Trophoblast cell (in vitro differentiated cells and primary cell): ENCODE measurements at regions not wholly inside any gene's neighbourhood (a gene's known extent, or its start where the extent isn't known, plus 50 kb on each side); places are given as distances from the start of the nearest gene placed in this dataset.

Experiments
- DNase-seq, 2 donors: peaks; one replicate each; pipeline ENCODE4 v3.0.0-alpha.2; 2016
- H2AFZ ChIP-seq: 2 replicates; pipeline ENCODE4 v1.6.1; 2013; ENCODE audit warnings: low read length, moderate library complexity, mild to moderate bottlenecking; ENCODE audit not compliant: insufficient read depth, poor library complexity
- H2AK5ac ChIP-seq: 2 replicates; pipeline ENCODE4 v1.6.1; 2013; ENCODE audit warnings: mild to moderate bottlenecking, low read length
- H2BK120ac ChIP-seq: 2 replicates; pipeline ENCODE4 v1.6.1; 2013; ENCODE audit warnings: low read length, mild to moderate bottlenecking, moderate library complexity; ENCODE audit not compliant: insufficient read depth, poor library complexity
- H2BK12ac ChIP-seq: 2 replicates; pipeline ENCODE4 v1.6.1; 2013; ENCODE audit warnings: mild to moderate bottlenecking, low read length, moderate library complexity
- H2BK5ac ChIP-seq: 2 replicates; pipeline ENCODE4 v1.6.1; 2013; ENCODE audit warnings: low read length, low read depth, moderate library complexity, mild to moderate bottlenecking; ENCODE audit not compliant: poor library complexity
- H3K14ac ChIP-seq: 2 replicates; pipeline ENCODE4 v1.6.1; 2013; ENCODE audit warnings: mild to moderate bottlenecking, low read length
- H3K18ac ChIP-seq: 2 replicates; pipeline ENCODE4 v1.6.1; 2013; ENCODE audit warnings: mild to moderate bottlenecking, low read length
- H3K23ac ChIP-seq: 2 replicates; pipeline ENCODE4 v1.6.1; 2013; ENCODE audit warnings: low read length
- H3K27ac ChIP-seq: 2 replicates; pipeline ENCODE4 v1.5.1; 2013; ENCODE audit warnings: low read depth, mild to moderate bottlenecking, inconsistent platforms, low read length, moderate library complexity
- H3K27me3 ChIP-seq: 2 replicates; pipeline ENCODE4 v1.6.1; 2013; ENCODE audit warnings: inconsistent platforms, mild to moderate bottlenecking, low read length, moderate library complexity; ENCODE audit not compliant: insufficient read depth
- H3K36me3 ChIP-seq, 2 experiments: 1 replicate in 1 of 2; 2 replicates in 1 of 2; pipeline ENCODE4 v1.6.1; 2013; ENCODE audit warnings: low read length in 2 of 2, mild to moderate bottlenecking in 2 of 2, moderate library complexity in 1 of 2; ENCODE audit not compliant: insufficient read depth in 2 of 2, control insufficient read depth in 1 of 2
- H3K4ac ChIP-seq: 2 replicates; pipeline ENCODE4 v1.6.1; 2013; ENCODE audit warnings: low read depth, mild to moderate bottlenecking, low read length, moderate library complexity
- H3K4me1 ChIP-seq, 2 experiments: 1 replicate in 1 of 2; 2 replicates in 1 of 2; pipeline ENCODE4 v1.6.1; 2013; ENCODE audit warnings: low read length in 2 of 2, mild to moderate bottlenecking in 2 of 2, moderate library complexity in 1 of 2; ENCODE audit not compliant: insufficient read depth in 2 of 2, control insufficient read depth in 1 of 2
- H3K4me2 ChIP-seq: 2 replicates; pipeline ENCODE4 v1.6.1; 2013; ENCODE audit warnings: inconsistent platforms, mild to moderate bottlenecking, low read length, moderate library complexity
- H3K4me3 ChIP-seq: 2 replicates; pipeline ENCODE4 v1.5.1; 2013; ENCODE audit warnings: mild to moderate bottlenecking, low read depth, low read length, inconsistent platforms
- H3K79me1 ChIP-seq: one replicate; pipeline ENCODE4 v1.6.1; 2013; ENCODE audit warnings: low read length
- H3K79me2 ChIP-seq: 2 replicates; pipeline ENCODE4 v1.6.1; 2013; ENCODE audit warnings: low read length, mild to moderate bottlenecking; ENCODE audit not compliant: control insufficient read depth, insufficient read depth, poor library complexity
- H3K9ac ChIP-seq: 2 replicates; pipeline ENCODE4 v1.6.1; 2013; ENCODE audit warnings: mild to moderate bottlenecking, low read length
- H3K9me3 ChIP-seq: 2 replicates; pipeline ENCODE4 v1.6.1; 2013; ENCODE audit warnings: low read depth, mild to moderate bottlenecking, control low read depth, inconsistent platforms, low read length; ENCODE audit not compliant: insufficient read depth
- H4K12ac ChIP-seq: 2 replicates; pipeline ENCODE4 v1.6.1; 2013; ENCODE audit warnings: low read depth, mild to moderate bottlenecking, low read length, moderate library complexity
- H4K8ac ChIP-seq: 2 replicates; pipeline ENCODE4 v1.6.1; 2013; ENCODE audit warnings: low read depth, mild to moderate bottlenecking, low read length, moderate library complexity
- H4K91ac ChIP-seq: one replicate; pipeline ENCODE4 v1.6.1; 2013; ENCODE audit warnings: low read depth, mild to moderate bottlenecking, low read length, moderate library complexity
- WGBS: extraction: QIAGEN DNeasy Blood & Tissue Kit; methylation state at CpG from one replicate; pipeline ENCODE4 v1.1.7; 2013; ENCODE audit warnings: missing lambda C conversion rate; ENCODE audit not compliant: insufficient read length, insufficient coverage; ENCODE audit errors: extremely low coverage; 5-methylcytosine and 5-hydroxymethylcytosine counted together

GRCh38 chrX:13179100-13179499 lies 134.7 kb upstream of the FAM9C start:
- Histone ChIP-seq H3K9me3 (no peaks in the 10 kb centered on the region), H3K4me2 (no peak overlapping the region), H3K4me1 (no peaks in the 10 kb centered on the region), H3K27ac (no peak overlapping the region), H3K4me3 (no peak overlapping the region), H2BK12ac (no peak overlapping the region), H2BK120ac (no peak overlapping the region), H3K23ac (no peak overlapping the region), H2AFZ (no peak overlapping the region), H3K27me3 (no peaks in the 10 kb centered on the region), H3K36me3 (no peaks in the 10 kb centered on the region), H3K9ac (no peak overlapping the region), H4K8ac (no peak overlapping the region), H3K79me1 (no peaks in the 10 kb centered on the region), H3K14ac (no peak overlapping the region), H3K18ac (no peak overlapping the region), H3K79me2 (no peaks in the 10 kb centered on the region), H2BK5ac (no peak overlapping the region), H3K4ac (no peak overlapping the region), H4K91ac (no peak overlapping the region), H2AK5ac (no peak overlapping the region), H4K12ac (no peak overlapping the region)
- no CpG with 5 or more reads among the region's 2 CpGs for WGBS
- DNase-seq = no peak

GRCh38 chrX:13177921-13178566 lies 133.6 kb upstream of the FAM9C start:
- H4K12ac ChIP-seq = no peak overlapping the region
- H3K18ac ChIP-seq = no peak overlapping the region
- H3K23ac ChIP-seq = no peak overlapping the region
- H2BK5ac ChIP-seq = no peak overlapping the region
- no peaks in the 10 kb centered on the region for H3K4me1 ChIP-seq
- H2BK12ac ChIP-seq = no peak overlapping the region
- H3K9ac ChIP-seq = no peak overlapping the region
- no peak overlapping the region for H3K4me3 ChIP-seq
- no peak overlapping the region for H3K14ac ChIP-seq
- H4K91ac ChIP-seq = no peak overlapping the region
- H3K4ac ChIP-seq = no peak overlapping the region
- no peaks in the 10 kb centered on the region for H3K36me3 ChIP-seq
- H4K8ac ChIP-seq = no peak overlapping the region
- no peak for DNase-seq
- H3K9me3 ChIP-seq = no peaks in the 10 kb centered on the region
- H3K79me2 ChIP-seq = no peaks in the 10 kb centered on the region
- no CpG with 5 or more reads among the region's 6 CpGs for WGBS
- H3K79me1 ChIP-seq = no peaks in the 10 kb centered on the region
- H3K27ac ChIP-seq = no peak overlapping the region
- no peaks in the 10 kb centered on the region for H3K27me3 ChIP-seq
- H2AFZ ChIP-seq = no peak overlapping the region
- H2AK5ac ChIP-seq = no peak overlapping the region
- no peak overlapping the region for H3K4me2 ChIP-seq
- no peak overlapping the region for H2BK120ac ChIP-seq

- no CpG with 5 or more reads among the region's 2 CpGs for WGBS
- Histone ChIP-seq H3K4me2 (no peak overlapping the region), H3K23ac (no peak overlapping the region), H3K79me2 (no peaks in the 10 kb centered on the region), H3K36me3 (no peaks in the 10 kb centered on the region), H3K27me3 (no peaks in the 10 kb centered on the region), H3K9ac (no peak overlapping the region), H3K79me1 (no peaks in the 10 kb centered on the region), H3K18ac (no peak overlapping the region), H3K4ac (no peak overlapping the region), H2AK5ac (no peak overlapping the region), H3K9me3 (no peaks in the 10 kb centered on the region), H2BK12ac (no peak overlapping the region), H2BK5ac (no peak overlapping the region), H3K4me3 (no peak overlapping the region), H4K8ac (no peak overlapping the region), H3K4me1 (no peaks in the 10 kb centered on the region), H2BK120ac (no peak overlapping the region), H3K27ac (no peak overlapping the region), H4K12ac (no peak overlapping the region), H3K14ac (no peak overlapping the region), H4K91ac (no peak overlapping the region), H2AFZ (no peak overlapping the region)
- no peak for DNase-seq
These were observed 130.6 kb upstream of the FAM9C start for GRCh38 chrX:13175056-13175455.

- no peak for DNase-seq
- Histone ChIP-seq H3K27ac (no peak overlapping the region), H2AK5ac (no peak overlapping the region), H4K8ac (no peak overlapping the region), H3K18ac (no peak overlapping the region), H3K4me1 (peaks cover 0 to 4% of the 10 kb centered on the region in 2 experiments), H2BK5ac (no peak overlapping the region), H3K23ac (no peak overlapping the region), H3K36me3 (no peaks in the 10 kb centered on the region), H3K14ac (no peak overlapping the region), H3K9ac (no peak overlapping the region), H3K79me2 (no peaks in the 10 kb centered on the region), H2AFZ (no peak overlapping the region), H3K9me3 (no peaks in the 10 kb centered on the region), H3K79me1 (no peaks in the 10 kb centered on the region), H3K27me3 (no peaks in the 10 kb centered on the region), H3K4me3 (no peak overlapping the region), H4K91ac (no peak overlapping the region), H4K12ac (no peak overlapping the region), H2BK120ac (no peak overlapping the region), H2BK12ac (no peak overlapping the region), H3K4me2 (no peak overlapping the region), H3K4ac (no peak overlapping the region)
- no CpG with 5 or more reads among the region's 2 CpGs for WGBS
These were observed 126.6 kb upstream of the FAM9C start for GRCh38 chrX:13170966-13171558.
